Head of caudate nucleus (tissue), 42 donors: ENCODE measurements at regions not wholly inside any gene's neighbourhood (a gene's known extent, or its start where the extent isn't known, plus 50 kb on each side); places are given as distances from the start of the nearest gene placed in this dataset.

ENCODE experiments used
- DNase-seq, 42 donors: peaks; one replicate each; pipeline versions ENCODE4 v3.0.0 to v3.0.0-alpha.2; 2020 to 2021; ENCODE audit warnings: mixed read lengths in 7 of 42
- intact Hi-C: fragments of 100-400 bp; cut with DNase I; formaldehyde crosslinking; loops from one replicate; pipeline ENCODE4 v1.15.0; 2022

DNA sequence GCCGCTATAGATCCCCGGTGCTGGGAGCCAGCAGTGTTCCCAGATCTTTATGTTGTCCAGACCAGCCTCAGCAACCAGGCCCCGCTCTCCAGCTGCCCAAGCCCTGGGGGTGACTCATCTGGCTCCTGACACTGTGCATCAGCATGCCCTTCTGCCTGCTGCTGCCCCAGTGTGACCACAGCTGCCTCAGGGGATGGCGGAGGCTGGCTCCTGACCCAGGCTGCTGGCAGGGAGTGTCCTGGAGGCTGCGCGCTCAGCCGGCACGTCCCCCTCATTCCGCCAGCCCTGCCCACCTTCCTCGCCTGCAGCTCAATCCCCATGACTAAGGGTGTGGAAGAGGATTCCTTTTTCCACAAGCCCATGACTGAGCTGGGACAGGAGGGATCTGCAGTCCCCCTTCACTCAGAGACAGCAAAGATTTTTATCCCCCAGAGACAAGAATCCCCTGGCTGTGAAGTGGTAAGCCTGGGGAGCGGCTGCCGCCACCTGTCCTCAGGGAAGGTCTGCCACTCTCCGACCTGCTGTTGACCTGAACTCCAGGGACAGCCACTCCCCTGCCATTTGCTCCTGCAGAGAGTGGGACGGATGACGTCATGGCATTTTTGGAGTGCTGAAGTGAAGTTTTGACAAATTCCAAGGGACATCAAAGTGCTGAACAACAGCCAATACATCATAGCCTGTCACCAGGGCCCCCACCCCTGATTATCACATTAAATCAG lies 182.8 kb upstream of the BMPER start:
- DNase-seq, result peak in 26 of 42 donors; percentile 3 to 79 (median 28)
- intact Hi-C loops, result no loop called here

DNA sequence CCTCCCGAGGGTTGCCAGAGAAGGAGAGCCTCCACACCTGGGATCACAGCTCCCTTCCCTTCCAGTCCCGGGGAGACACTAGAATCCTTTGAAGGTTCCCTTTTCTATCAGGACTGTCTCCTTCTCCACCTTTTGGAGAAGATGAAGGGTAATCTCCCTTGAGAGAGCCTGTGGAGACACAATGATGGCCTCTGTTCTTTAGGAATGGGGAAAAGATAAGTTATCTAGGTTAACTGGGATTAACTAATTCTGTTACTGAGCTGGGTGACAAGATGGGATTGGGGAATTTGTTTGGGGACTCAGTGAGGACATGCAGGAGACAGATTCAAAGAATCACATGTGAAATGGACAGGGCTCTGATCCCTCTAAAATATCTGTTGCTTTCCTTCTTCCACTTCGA lies 181.1 kb upstream of the BMPER start:
- intact Hi-C loops, result no loop called here
- DNase-seq, result no peak

DNA sequence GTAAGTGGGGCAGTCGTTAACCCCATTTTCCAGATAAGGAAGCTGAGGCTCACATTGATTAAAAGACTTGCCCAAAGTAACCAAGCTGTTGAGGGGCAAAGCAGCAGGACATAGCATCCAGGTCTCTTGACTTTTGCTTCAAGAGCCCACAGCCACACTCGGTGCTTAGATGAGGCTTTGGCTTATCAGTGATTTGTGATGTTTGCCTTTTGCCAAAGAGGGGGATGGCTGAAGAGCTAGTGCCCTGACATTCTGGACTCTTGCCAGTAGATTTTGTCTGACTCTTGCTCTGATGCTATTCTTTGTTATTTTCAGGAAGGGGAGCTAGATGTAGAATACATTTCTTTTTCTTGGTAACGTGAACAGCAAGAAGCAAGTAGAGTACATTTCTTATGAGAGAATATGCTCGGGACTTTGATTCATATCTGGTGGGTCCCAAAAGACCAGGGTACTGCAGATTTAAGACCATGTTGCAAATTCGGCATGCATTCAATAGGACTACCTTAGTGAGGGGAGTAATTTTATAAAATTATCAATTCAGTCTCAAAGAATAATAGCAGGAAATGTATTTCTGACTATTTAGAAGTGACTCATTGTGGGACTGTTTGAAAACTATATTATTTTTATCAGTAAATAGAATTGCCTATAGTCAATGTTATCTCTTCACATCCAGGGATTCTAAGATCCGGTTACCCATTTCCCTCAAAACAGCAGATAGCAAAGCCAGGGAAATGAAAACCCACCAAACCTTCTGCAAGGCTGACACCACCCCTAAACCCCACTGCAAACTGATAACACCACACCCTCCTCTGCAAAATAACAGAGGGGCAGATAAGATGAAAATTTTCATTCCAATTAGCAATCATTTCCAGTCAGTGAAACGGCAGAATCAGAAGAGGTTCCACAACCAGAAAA lies 180.0 kb upstream of the BMPER start:
- DNase-seq, result no peak
- intact Hi-C loops, result no loop called here

DNA sequence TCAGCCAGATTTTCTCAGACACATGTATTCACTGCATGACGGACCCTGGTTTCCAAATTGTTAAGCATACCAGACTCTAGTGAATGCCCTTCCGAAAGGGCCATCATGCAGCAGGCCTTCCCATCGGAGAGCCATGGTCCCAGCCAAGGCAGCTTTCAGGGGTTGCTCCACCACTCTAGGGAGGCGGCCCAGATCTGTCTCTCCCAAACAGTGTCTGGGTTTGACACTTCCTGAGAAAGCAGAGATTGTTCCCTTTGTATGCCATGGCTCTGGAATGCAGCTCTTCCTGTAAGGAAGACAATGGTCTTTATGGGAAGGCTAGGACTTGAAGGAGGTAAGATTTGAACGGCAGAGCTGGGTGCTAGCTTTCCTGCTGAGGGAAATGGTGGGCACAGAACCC lies 178.8 kb upstream of the BMPER start:
- intact Hi-C loops, result no loop called here
- no peak for DNase-seq

DNA sequence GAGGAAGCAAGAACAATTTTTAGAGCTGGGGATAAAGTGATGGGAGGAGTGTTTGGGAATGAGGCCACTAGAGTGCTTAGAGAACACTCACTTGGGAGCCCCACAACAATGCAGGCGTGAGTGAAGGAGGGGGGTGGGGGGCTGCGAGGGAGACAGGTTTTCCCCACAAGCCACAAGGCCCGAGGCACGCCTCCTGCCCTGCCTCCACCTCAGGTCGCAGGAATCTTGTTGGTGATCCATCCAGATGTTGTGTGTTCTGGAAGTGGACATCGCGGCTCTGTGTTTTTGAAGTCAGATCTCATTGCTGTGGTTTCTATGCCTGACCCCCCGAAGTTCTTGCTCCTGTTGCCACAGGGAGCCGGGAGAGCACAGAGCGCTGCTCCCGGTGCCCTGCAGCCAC lies 178.0 kb upstream of the BMPER start:
- intact Hi-C loops, result no loop called here
- no peak for DNase-seq

DNA sequence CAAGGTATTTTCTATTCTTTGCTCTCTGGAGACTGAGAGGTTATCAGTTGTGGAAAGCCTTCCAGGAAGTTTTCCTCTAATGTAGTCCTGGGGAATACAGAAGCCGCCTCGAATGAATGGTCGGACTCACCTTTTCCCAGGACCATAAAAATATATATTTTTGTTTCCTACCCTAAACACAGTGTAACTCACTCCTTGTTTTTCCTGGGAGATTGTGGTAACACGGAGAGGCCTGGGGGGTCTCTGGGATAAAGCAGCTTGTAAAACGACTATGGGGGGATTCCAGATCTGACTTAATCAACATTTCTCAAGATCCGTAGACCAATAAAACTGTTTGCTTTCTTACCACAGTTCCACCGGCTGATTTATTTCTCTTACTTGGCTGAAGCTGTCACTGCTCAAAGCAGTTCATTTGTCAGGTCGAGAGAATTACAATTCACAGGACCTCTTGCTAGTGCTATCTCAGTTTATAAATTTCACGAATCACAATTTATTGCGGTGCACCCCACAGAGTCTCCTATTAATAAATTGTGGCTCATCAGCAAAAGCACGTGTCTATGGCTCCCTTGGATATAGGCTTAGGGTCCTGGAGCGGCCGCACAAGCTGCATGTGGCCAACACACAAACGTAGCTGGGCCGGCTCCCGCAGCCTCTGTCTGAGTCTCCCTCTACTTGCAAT lies 176.3 kb upstream of the BMPER start:
- intact Hi-C loops, result no loop called here
- no peak for DNase-seq

DNA sequence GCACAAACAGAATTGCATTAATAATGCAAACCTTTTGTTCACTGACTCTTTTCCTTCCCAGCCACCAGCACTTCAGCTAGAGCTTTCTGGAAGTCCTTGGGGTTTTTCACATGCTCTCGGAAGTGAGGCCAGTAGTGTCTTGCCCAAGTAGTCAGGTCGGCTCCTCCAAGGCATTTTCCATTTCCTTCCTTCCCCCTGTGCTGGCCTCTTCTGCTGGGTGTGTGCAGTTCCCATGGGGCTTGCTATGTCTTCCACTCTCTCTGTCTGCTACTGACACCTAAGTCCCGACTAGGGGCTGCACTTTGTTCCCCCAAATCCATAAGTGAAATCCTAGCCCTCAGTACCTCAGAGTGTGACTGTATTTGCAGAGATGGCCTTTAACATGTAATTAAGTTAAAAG lies 175.6 kb upstream of the BMPER start:
- no peak for DNase-seq
- intact Hi-C loops, result no loop called here

DNA sequence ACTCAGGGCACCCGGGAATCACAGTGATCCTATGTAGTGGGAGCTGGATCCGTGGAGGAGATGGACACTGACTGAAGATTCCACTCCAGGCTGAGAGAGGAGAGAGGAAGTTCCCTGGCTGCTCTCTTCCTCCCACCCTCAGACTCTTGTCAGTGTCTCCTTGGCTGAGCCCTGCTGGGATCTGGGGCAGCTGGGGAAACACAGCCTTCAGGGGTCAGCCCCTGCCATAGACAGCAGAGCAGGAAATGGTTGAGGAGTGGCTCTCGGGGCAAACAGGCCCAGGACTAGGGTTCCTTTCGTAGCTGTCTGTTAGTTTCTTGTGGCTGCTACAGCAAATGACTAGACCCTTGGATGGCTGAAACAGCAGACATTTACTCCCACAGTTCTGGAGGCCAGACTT lies 174.4 kb upstream of the BMPER start:
- intact Hi-C loops, result no loop called here
- no peak for DNase-seq

DNA sequence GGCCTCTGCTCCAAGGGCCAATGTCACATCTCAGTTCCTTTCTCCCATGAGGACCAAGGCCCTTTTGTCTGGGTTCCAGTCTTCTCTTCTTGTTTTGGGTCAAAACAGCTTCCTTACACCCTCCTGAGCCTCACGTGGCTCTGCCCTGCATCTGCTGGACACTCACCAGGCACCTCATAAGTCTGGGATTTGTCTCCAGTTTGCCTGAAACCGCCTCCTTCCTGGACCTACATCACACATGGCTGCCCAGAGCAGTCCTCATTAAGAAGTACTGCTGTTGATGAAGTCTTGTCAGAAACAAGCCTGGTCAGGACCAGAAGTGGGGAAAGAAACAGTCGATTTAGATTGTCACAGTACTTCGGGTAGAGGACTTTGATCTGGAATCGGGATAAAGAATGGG lies 173.4 kb upstream of the BMPER start:
- no peak for DNase-seq
- intact Hi-C loops, result no loop called here

DNA sequence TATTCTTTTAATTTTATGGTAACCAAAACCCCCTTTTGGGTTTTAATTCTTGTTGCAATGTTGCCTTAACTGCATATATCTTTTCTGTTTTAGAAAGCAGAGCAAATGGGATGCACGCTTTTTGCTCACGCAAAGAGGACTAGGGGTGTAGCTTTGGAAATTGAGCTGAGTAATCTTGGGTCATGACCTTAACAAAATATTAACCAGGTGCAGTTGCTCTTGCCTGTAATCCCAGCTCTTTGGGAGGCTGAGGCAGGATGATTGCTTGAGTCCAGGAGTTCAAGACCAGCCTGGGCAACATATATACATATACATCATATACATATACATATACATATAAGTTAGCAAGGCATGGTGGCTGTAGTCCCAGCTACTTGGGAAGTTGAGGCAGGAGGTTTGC lies 172.9 kb upstream of the BMPER start:
- intact Hi-C loops, result no loop called here
- DNase-seq, result no peak

DNA sequence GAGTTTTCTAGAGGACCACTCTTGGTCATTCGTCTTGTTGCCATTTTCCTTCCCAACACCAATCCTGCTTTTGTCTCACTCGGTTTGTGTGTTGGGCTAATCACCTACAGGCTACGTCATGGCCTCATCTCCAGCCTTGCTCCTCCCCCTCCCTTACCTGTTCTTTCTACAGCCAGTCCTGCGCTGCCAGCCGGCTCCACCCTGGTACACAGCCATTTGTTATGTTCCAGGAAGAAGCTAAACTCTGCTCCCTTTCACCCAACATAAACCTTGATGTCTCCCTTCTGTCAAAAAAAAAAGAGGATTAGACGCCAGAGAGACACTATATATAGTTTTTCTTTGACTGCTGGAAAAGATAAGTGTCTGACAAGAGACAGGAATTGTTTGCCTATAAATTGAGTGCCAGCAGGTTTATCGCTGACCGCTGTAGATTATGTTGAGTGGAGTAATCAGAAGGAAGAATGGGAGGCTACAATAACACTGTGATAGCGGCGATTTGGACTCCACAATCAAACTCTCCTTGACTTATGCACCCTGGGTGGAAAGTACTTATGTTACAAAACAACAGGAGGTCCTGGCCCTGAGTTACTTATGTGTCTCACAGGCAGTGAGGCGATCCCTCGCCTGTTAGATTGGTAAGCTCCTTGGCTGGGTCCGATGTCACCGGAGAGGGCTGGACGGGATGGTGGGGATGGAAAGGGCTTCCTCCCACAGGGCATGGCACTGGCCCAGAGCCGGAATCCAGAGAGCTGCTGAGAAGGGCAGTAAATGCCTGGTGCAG lies 171.3 kb upstream of the BMPER start:
- intact Hi-C loops, result no loop called here
- DNase-seq, result no peak

DNA sequence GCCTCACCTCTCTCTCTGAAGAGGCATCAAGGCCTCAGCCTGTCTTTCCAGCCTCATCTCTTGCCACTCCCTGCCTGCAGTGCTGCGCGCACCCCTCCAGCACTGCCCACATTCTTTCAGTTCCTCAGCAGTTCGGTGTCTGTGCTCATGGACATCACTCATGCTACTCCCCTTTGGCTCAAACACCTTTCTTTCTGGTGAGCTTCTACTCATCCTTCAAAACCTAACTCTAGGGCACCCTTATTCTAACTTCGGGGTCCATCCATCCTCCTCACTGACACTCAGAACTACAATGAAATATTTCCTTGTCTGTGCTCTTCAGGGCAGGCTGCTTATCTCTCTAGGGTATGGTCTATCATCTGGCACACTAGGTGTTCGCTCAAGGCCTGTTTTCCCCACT lies 169.9 kb upstream of the BMPER start:
- DNase-seq, result no peak
- intact Hi-C loops, result no loop called here

DNA sequence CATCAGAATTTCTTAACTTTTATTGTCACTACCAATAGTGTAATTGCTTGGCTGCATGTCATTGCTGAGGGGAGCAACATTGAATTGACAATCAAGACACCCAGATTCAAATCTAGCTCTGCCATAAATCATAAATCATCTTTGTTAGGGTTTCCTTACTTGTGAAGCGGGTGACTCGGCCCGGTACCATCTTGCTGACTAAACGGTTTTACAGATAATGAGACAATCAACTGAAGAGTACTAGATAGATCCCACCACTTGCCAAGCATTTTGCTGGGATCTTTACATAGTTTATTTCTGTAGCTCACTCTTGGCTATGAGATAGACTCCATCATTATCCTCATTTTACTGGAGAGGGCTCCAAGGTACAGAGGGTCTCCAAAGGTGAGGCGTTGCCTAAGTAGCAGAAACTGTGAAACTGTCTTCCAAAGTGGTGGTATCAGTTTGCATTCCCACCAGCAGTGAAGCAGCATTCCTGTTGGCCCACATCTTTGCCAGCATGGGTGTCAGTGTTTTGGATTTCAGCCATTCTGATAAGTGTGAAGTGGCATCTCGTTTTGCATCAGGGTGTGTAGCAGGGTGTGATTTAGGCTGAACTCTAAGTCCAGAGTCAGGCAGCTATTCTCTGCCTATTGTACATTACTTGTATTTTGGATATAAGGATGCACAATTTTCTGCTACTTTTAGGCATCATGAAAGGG lies 168.7 kb upstream of the BMPER start:
- no peak for DNase-seq
- intact Hi-C loops, result no loop called here

DNA sequence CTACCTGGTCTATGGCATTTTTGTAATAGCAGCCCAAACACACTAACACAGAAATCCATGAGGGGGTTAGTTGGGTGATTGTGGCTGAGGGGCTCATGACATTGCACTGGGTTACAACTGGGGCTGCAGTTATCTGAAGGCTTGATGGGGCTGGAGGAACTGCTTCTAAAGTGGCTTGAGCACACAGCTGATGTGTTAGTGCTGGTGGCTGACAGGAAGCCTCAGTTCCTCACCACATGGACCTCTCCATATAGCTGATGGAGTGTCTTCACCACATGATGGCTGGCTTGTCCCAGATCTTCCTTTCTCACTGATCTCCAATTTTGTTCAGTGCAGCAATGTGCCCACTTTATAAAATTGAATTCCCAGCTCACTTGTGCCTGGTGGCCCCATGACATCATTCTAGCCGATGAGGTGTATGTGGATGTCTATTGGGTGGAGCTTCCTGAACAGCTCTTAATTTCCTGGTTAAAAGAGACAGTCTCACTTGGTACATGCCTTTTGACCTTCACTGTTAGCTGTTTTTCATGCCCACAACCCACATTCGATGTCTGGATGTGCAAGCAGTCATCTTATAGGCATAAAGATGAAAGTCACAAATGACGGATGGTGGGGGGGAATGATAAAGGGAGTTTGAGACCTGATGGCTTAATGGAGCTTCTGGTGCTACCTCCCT lies 166.9 kb upstream of the BMPER start:
- intact Hi-C loops, result no loop called here

DNA sequence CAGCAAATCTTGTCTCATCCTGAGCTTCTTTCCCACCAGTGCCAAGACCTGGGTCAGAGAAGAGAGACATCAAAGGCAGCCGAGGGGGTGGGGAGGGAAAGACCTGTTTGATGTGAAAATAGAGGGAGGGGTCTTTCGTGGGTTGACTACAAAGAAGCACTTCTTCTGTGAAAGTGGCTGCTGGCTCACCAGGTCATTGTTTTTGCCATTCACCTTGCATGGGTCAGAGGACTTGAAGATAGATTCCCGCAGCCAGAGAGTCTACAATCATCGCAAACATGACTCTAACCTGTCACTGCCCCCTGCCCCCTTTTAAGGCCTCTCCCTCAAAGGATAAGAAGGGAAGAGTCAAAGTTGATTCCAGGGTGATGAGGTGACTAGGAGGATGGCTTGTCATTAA lies 166.1 kb upstream of the BMPER start:
- DNase-seq, result no peak
- intact Hi-C loops, result no loop called here

More for the DNA sequence above, 166.9 kb upstream of the BMPER start:
- no peak for DNase-seq

DNA sequence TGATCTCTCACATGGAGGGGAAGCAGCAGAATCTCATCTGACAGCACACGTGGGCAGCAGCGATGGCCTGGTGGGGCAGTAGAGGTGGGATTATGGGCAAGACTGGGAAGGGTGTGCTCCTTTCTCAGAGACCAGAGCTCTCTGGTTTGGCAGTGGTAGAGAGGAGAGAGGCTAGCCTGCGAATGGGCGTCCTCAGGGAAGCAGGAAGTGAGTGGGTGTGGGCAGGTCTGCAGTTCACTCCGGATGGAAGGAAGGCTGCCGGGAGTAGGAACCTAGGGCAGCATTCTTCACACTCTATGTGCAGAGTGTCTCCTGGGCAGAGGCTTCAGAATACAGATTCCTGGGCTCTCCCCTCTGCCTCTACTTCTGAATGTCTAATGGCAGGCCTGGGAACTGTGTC lies 162.8 kb upstream of the BMPER start:
- intact Hi-C loops, result no loop called here
- DNase-seq, result no peak

DNA sequence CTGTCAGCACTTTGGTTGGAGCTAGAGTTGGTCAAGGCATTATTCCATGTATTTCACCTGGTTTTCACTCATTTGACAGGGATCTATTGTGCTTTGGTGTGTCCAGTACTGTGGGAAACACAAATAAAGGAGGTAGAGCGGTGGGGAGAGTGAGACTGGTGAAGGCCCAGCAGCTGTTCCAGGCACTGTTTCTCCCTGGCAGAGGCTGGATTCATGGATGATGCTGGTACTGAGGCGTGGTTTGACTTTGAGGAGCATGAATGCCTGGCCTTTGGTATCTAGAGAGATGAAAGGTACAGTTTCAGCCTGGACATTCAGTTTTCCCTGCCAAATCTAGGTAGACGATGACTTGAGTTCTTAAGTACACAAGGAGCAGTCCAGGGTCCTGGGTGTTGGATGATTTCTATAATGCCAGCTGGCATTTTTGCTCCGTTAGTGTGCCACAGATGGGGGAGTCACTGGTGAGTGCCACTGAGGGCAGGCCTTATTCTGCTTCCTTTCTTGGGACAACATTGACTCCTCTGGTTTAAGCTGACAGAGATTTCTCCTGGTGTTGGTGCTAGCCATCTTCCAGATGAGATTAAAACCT lies 162.2 kb upstream of the BMPER start:
- intact Hi-C loops, result no loop called here
- no peak for DNase-seq

DNA sequence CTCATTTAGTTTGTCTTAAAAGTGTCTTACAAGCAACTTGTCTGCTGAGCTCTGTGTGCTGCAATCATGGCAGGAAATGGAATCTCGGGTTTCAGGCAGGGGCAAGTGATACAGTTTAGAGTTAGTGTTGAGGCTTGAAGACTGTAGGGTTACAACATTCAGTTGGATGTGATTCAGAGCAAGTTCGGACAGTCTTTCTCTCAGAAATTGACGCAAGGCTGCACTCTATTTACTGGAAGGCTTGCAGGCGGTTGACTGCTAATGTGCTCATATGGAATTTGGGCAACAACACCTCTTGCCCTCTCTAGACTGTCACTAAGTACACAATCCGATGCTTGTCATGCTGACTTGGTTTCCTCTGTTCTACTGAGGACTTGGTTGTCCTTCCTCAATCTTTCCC lies 161.7 kb upstream of the BMPER start:
- no peak for DNase-seq
- intact Hi-C loops, result no loop called here
